HT1080 (cell line): ENCODE measurements at regions not wholly inside any gene's neighbourhood (a gene's known extent, or its start where the extent isn't known, plus 50 kb on each side); places are given as distances from the start of the nearest gene placed in this dataset.

ENCODE experiments used
- DNase-seq: peaks from one replicate; pipeline ENCODE4 v3.0.0-alpha.2; 2015; ENCODE audit warnings: low read depth

- no peak for DNase-seq
These were observed 208.2 kb downstream of the UBE2E3 start for GRCh38 chr2:181188605-181189004.

DNA sequence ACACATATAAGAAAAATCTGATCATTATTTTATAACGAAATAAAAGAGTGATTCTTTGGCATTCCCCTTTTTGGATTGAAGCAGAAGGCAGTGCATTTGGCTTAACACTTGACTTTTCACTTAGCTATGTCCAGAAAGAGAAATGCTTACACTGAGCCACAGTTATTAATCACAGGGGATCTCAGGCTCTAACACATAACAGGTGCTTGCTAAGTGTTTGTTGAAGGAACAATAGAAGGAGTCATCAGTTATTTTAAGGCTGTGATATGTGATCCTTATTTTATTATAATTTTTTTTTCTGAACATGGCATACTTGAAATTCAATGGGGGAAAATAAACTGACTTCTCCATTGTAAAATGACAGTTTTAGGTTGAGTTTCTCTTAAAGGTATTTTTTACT, 209.5 kb downstream of the UBE2E3 start:
- no peak for DNase-seq

GRCh38 chr2:181190711-181191110, 210.3 kb downstream of the UBE2E3 start:
- DNase-seq = no peak

DNA sequence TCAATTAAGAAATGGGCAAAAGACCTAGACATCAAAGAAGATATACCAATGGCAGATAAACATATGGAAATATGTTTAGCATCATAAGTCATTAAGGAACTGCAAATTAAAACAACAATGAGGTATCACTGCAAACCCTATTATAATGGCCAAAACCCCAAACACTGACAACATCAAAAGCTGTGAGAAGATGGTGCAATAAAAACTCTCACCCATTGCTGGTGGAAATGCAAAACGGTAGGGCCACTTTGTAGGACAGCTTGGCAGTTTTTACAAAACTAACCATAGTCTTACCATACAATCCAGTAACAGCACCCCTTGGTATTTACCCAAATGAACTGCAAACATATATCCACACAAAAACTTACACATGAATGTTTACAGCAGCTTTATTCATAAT, 213.1 kb downstream of the UBE2E3 start:
- DNase-seq = no peak

GRCh38 chr2:181196401-181196800, 216.0 kb downstream of the UBE2E3 start:
- DNase-seq = no peak

DNA sequence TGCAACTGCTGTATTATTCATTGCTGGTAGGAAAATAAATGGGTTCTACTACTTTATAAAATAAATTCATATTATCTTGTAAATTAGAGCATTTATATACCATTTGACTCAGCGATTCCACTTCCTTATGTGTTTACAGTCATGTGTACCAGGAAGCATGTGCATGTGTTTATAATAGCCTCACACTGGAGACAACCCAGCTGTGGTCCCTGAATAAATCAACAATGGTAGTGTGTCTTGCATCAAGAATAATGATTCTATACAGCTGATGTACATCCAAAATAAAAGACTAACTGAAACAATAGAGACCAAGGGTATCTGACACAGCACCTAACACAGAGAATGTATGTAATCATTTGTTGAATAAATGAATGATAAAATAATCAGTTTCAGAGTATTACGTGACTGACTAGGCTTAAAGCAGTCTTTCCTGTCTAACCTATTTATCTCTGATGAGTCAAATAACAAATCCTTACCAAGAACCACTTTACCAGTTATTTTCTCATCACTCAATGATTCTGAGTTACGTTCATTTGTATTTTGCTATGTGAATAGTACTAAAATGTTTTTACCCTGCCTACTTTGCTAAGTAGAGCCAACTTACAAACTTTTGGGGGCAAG, 216.8 kb downstream of the UBE2E3 start:
- no peak for DNase-seq

- DNase-seq = no peak
These were observed 217.9 kb downstream of the UBE2E3 start for GRCh38 chr2:181198183-181198864.

GRCh38 chr2:181203412-181203811, 223.0 kb downstream of the UBE2E3 start:
- DNase-seq = peak; percentile 91

DNA sequence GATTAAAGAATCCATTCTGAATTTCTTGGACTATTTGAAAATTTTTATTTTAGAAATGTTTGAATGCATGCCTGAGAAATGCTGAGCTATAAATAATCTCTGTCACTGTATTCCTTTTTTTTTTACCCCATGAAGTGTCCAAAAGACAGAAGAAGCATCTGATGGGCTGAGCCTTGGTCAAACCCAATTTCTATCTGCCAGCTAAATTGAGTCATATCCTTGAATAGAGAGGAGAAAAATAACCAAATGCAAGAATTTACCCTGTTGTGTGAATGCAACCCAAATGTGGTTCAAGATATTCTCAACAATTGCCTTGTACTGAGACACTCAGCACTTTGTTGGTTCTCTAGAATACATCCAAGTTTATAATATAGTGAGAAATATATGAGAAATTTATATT, 223.5 kb downstream of the UBE2E3 start:
- peak; percentile 50 for DNase-seq

GRCh38 chr2:181218401-181218821, 238.0 kb downstream of the UBE2E3 start:
- DNase-seq = no peak

- no peak for DNase-seq
These were observed 234.0 kb upstream of the ITGA4 start for GRCh38 chr2:181223234-181223633.

GRCh38 chr2:181224866-181225265, 232.3 kb upstream of the ITGA4 start:
- DNase-seq = no peak

DNA sequence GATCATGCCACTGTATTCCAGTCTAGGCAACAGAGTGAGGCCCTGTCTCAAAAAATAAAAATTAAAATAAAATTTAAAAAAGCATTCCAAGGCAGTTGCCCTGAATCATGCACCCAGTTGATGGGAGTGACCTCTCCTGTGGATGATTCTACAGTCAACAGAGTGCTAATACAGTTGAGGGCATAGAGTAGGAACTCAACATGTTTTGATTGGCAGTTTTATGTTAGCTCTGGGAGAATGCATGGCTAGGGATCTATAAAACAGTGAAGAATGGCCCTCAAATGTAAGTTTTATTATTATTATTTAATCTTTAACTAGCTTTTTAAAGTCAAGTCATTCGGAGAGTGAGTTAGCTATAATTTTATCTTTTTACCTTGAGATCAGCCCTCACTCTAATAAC, 228.5 kb upstream of the ITGA4 start:
- DNase-seq = no peak

- peak; percentile 15 for DNase-seq
These were observed 226.0 kb upstream of the ITGA4 start for GRCh38 chr2:181231151-181231550.

GRCh38 chr2:181231886-181232621, 225.1 kb upstream of the ITGA4 start:
- no peak for DNase-seq

GRCh38 chr2:181234487-181234891, 222.7 kb upstream of the ITGA4 start:
- DNase-seq = no peak

DNA sequence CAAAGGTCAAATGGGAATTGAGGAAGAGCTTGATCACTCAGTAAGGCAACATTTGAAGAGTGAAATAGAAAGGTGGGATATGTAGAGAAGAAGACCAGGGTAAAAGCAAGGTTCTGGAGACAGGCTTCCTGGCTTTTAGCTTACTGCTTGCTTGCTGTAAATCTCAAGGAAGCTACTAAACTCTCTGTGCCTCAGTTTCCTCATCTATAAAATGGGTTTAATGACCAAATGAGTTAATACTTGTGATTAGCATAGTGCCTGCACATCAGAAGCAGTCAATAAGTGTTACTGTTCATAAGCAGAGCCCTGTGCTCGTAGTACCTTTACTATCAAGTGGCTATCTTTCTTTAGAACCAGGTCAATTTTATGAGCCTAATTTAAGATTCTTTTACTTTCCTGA, 222.2 kb upstream of the ITGA4 start:
- DNase-seq = no peak

- no peak for DNase-seq
These were observed 221.3 kb upstream of the ITGA4 start for GRCh38 chr2:181235683-181236459.

- peak; percentile 17 for DNase-seq
These were observed 217.9 kb upstream of the ITGA4 start for GRCh38 chr2:181239201-181239799.

GRCh38 chr2:181240844-181241243, 216.3 kb upstream of the ITGA4 start:
- no peak for DNase-seq

- DNase-seq = no peak
These were observed 215.8 kb upstream of the ITGA4 start for GRCh38 chr2:181241366-181241765.
